ENCODE measurements at regions not wholly inside any gene's neighbourhood (a gene's known extent, or its start where the extent isn't known, plus 50 kb on each side); places are given as distances from the start of the nearest gene placed in this dataset.

- DNase-seq (ENCODE audit: low read depth in 3 of 3): no peak
Measured at GRCh38 chr7:113710310-113711096, 208.3 kb downstream of the PPP1R3A start.

- DNase-seq (ENCODE audit: low read depth in 3 of 3): no peak
Measured at GRCh38 chr7:113705439-113705838, 213.4 kb downstream of the PPP1R3A start.

GRCh38 chr7:113698556-113699220 lies 220.1 kb downstream of the PPP1R3A start:
- no peak for DNase-seq (ENCODE audit: low read depth in 3 of 3)

GRCh38 chr7:113694149-113694548 lies 224.7 kb downstream of the PPP1R3A start:
- no peak for DNase-seq (ENCODE audit: low read depth in 3 of 3)

GRCh38 chr7:113684165-113684564 lies 234.6 kb downstream of the PPP1R3A start:
- DNase-seq (ENCODE audit: low read depth in 3 of 3): no peak

- no peak for DNase-seq (ENCODE audit: low read depth in 3 of 3)
Measured at GRCh38 chr7:113677811-113678210, 241.0 kb downstream of the PPP1R3A start.

GRCh38 chr7:113664867-113665266 lies 253.9 kb downstream of the PPP1R3A start:
- DNase-seq (ENCODE audit: low read depth in 3 of 3): no peak

- no peak for DNase-seq (ENCODE audit: low read depth in 3 of 3)
Measured at GRCh38 chr7:113659416-113659815, 259.4 kb downstream of the PPP1R3A start.

GRCh38 chr7:113657603-113658002 lies 261.2 kb downstream of the PPP1R3A start:
- no peak for DNase-seq (ENCODE audit: low read depth in 3 of 3)

- DNase-seq (ENCODE audit: low read depth in 3 of 3): no peak
Measured at GRCh38 chr7:113652501-113652900, 266.3 kb downstream of the PPP1R3A start.

- DNase-seq (ENCODE audit: low read depth in 3 of 3): no peak
Measured at GRCh38 chr7:113649556-113649955, 269.3 kb downstream of the PPP1R3A start.

- DNase-seq (ENCODE audit: low read depth in 3 of 3): no peak
Measured at GRCh38 chr7:113639221-113639620, 279.6 kb downstream of the PPP1R3A start.

GRCh38 chr7:113636727-113637421 lies 281.9 kb downstream of the PPP1R3A start:
- no peak for DNase-seq (ENCODE audit: low read depth in 3 of 3)

GRCh38 chr7:113635492-113635891 lies 283.3 kb downstream of the PPP1R3A start:
- DNase-seq (ENCODE audit: low read depth in 3 of 3): no peak

GRCh38 chr7:113633073-113633472 lies 285.7 kb downstream of the PPP1R3A start:
- no peak for DNase-seq (ENCODE audit: low read depth in 3 of 3)

- no peak for DNase-seq (ENCODE audit: low read depth in 3 of 3)
Measured at GRCh38 chr7:113628948-113629847, 289.6 kb downstream of the PPP1R3A start.

- no peak for DNase-seq (ENCODE audit: low read depth in 3 of 3)
Measured at GRCh38 chr7:113625494-113626102, 293.2 kb downstream of the PPP1R3A start.

GRCh38 chr7:113622796-113623195 lies 296.0 kb downstream of the PPP1R3A start:
- no peak for DNase-seq (ENCODE audit: low read depth in 3 of 3)

GRCh38 chr7:113610572-113610971 lies 308.2 kb downstream of the PPP1R3A start:
- no peak for DNase-seq (ENCODE audit: low read depth in 3 of 3)

- no peak for DNase-seq (ENCODE audit: low read depth in 3 of 3)
Measured at GRCh38 chr7:113608782-113609181, 310.0 kb downstream of the PPP1R3A start.

GRCh38 chr7:113606325-113606724 lies 312.5 kb downstream of the PPP1R3A start:
- no peak for DNase-seq (ENCODE audit: low read depth in 3 of 3)
